HCT116 (cell line): ENCODE measurements at regions not wholly inside any gene's neighbourhood (a gene's known extent, or its start where the extent isn't known, plus 50 kb on each side); places are given as distances from the start of the nearest gene placed in this dataset.

Experiments used
- ATAC-seq: fragments of 200-7000 bp; cut with Tn5 transposase; 2 replicates; pipeline ENCODE4 v1.9.1; 2020; ENCODE audit warnings: mild to moderate bottlenecking, moderate library complexity
- BruUV-seq: library from RNA; stranded (reverse); fragments of 400-500 nt; replicated peaks from 2 replicates; lab custom pipeline; 2021; lab: Mats Ljungman, UMichigan
- CTCF ChIA-PET: fragments of 300-600 bp; sonication (Branson Sonifier 250); formaldehyde crosslinking; loops from one replicate; lab custom pipeline; 2021; ENCODE audit warnings: antibody characterized with exemption; lab: Charles Lee
- POLR2A ChIA-PET: fragments of 300-600, 350-600 bp; sonication (Branson Sonifier 250); formaldehyde crosslinking; loops from one replicate; lab custom pipeline; 2021; ENCODE audit warnings: antibody characterized with exemption; lab: Charles Lee
- RAD21 ChIA-PET, 2 experiments: fragments of 300-600 bp; sonication (Branson Sonifier 250); formaldehyde crosslinking; loops; one replicate each; lab custom pipeline; 2023; ENCODE audit warnings: low total read pairs in 2 of 2; ENCODE audit not compliant: uncharacterized antibody in 2 of 2, unreplicated experiment in 2 of 2, low non-redundant PET in 1 of 2; lab: Charles Lee
- DNase-seq: peaks from one replicate; pipeline ENCODE4 v3.0.0-alpha.2; 2010; ENCODE audit warnings: low read depth, low spot score
- H2AFZ ChIP-seq: fragments of 200-600 bp; shearing (Covaris generic), sonication (generic); 2 replicates; pipeline ENCODE4 v1.6.1; 2017; ENCODE audit warnings: low read depth, mixed run types, mixed read lengths, antibody characterized with exemption, low read length; ENCODE audit not compliant: poor library complexity, severe bottlenecking
- H3K27ac ChIP-seq: 2 replicates; pipeline ENCODE4 v1.5.1; 2012; ENCODE audit warnings: low read depth, low read length
- H3K27me3 ChIP-seq: fragments of 200-600 bp; sonication (generic); 2 replicates; pipeline ENCODE4 v1.6.1; 2016; ENCODE audit warnings: mixed run types, low read length, mixed read lengths; ENCODE audit not compliant: insufficient read depth
- H3K36me3 ChIP-seq, 2 experiments: fragments of 200-500 bp in 1 of 2; fragments of 200-600 bp in 1 of 2; sonication (Bioruptor generic) in 1 of 2; sonication (generic) in 1 of 2; 2 replicates each; pipeline versions ENCODE4 v1.5.1 to v1.6.1; 2014 to 2016; ENCODE audit warnings: low read length in 2 of 2, inconsistent platforms in 1 of 2, mixed read lengths in 1 of 2, mixed run types in 1 of 2; ENCODE audit not compliant: insufficient read depth in 2 of 2, control insufficient read depth in 1 of 2
- H3K4me1 ChIP-seq, 2 experiments: fragments of 200-600 bp in 1 of 2; sonication (generic) in 1 of 2; 2 replicates each; pipeline versions ENCODE4 v1.5.1 to v1.6.1; 2012 to 2017; ENCODE audit warnings: low read length in 2 of 2, inconsistent platforms in 1 of 2, mild to moderate bottlenecking in 1 of 2, mixed read lengths in 1 of 2, mixed run types in 1 of 2, moderate library complexity in 1 of 2; ENCODE audit not compliant: insufficient read depth in 2 of 2, control insufficient read depth in 1 of 2
- H3K4me2 ChIP-seq: fragments of 200-600 bp; sonication (generic); 2 replicates; pipeline ENCODE4 v1.6.1; 2017; ENCODE audit warnings: mixed run types, low read length, mixed read lengths
- H3K4me3 ChIP-seq, 2 experiments: fragments of 200-600 bp in 1 of 2; sonication (generic) in 1 of 2; replicated peaks in 1 of 2; 2 replicates each; pipeline ENCODE4 v1.5.1; 2011 to 2016; ENCODE audit warnings: low read length in 2 of 2, control low read depth in 1 of 2, low read depth in 1 of 2, mild to moderate bottlenecking in 1 of 2, mixed read lengths in 1 of 2, mixed run types in 1 of 2
- H3K79me2 ChIP-seq: fragments of 200-600 bp; sonication (generic); 2 replicates; pipeline ENCODE4 v1.6.1; 2017; ENCODE audit warnings: mild to moderate bottlenecking, mixed run types, low read length, moderate library complexity, mixed read lengths; ENCODE audit not compliant: insufficient read depth
- H3K9ac ChIP-seq: fragments of 200-600 bp; sonication (generic); 2 replicates; pipeline ENCODE4 v1.6.1; 2016; ENCODE audit warnings: low read length, mixed read lengths
- H3K9me2 ChIP-seq: fragments of 200-600 bp; sonication (generic), shearing (Covaris generic); 2 replicates; pipeline ENCODE4 v1.6.1; 2017; ENCODE audit warnings: mixed run types, mild to moderate bottlenecking, moderate library complexity; ENCODE audit not compliant: insufficient read depth
- H3K9me3 ChIP-seq, 2 experiments: fragments of 200-500 bp in 1 of 2; fragments of 200-600 bp in 1 of 2; sonication (Bioruptor generic) in 1 of 2; sonication (generic) in 1 of 2; 2 replicates each; pipeline ENCODE4 v1.6.1; 2014 to 2017; ENCODE audit warnings: low read length in 2 of 2, mixed read lengths in 2 of 2, inconsistent platforms in 1 of 2, low read depth in 1 of 2, mild to moderate bottlenecking in 1 of 2, mixed run types in 1 of 2, moderate library complexity in 1 of 2; ENCODE audit not compliant: control insufficient read depth in 1 of 2, insufficient read depth in 1 of 2
- H4K20me1 ChIP-seq: fragments of 200-600 bp; sonication (generic), shearing (Covaris generic); 2 replicates; pipeline ENCODE4 v1.6.1; 2017; ENCODE audit warnings: mixed run types, mild to moderate bottlenecking, moderate library complexity; ENCODE audit not compliant: insufficient read depth
- CBX3 ChIP-seq: IDR thresholded peaks from 2 replicates; pipeline ENCODE4 v1.6.1; 2012; ENCODE audit warnings: low read depth
- CEBPB ChIP-seq: IDR thresholded peaks from 2 replicates; pipeline ENCODE4 v1.6.1; 2012; ENCODE audit warnings: low read depth
- ELF1 ChIP-seq: IDR thresholded peaks from 2 replicates; pipeline ENCODE4 v1.6.1; 2012; ENCODE audit warnings: low read depth, borderline replicate concordance
- EZH2 ChIP-seq: fragments of 200-600 bp; sonication (generic); IDR thresholded peaks from 2 replicates; pipeline ENCODE4 v1.6.1; 2017; ENCODE audit warnings: antibody characterized with exemption, mixed run types
- EZH2phosphoT487 ChIP-seq: fragments of 200-600 bp; IDR thresholded peaks from 2 replicates; pipeline ENCODE4 v1.6.1; 2018; ENCODE audit warnings: antibody characterized with exemption, borderline replicate concordance
- FOSL1 ChIP-seq: IDR thresholded peaks from 2 replicates; pipeline ENCODE4 v1.6.1; 2012; ENCODE audit warnings: low read depth
- JUND ChIP-seq: IDR thresholded peaks from 2 replicates; pipeline ENCODE4 v1.6.1; 2012
- POLR2A ChIP-seq: IDR thresholded peaks from 2 replicates; pipeline ENCODE4 v1.7.0; 2011; ENCODE audit warnings: borderline replicate concordance; ENCODE audit not compliant: insufficient read depth, insufficient read length; ENCODE audit errors: extremely low read depth
- POLR2AphosphoS5 ChIP-seq: IDR thresholded peaks from 2 replicates; pipeline ENCODE4 v1.6.1; 2011; ENCODE audit warnings: mild to moderate bottlenecking, low read depth, low read length, moderate library complexity
- RAD21 ChIP-seq: IDR thresholded peaks from 2 replicates; pipeline ENCODE4 v1.6.1; 2012; ENCODE audit warnings: low read depth, mild to moderate bottlenecking
- REST ChIP-seq: IDR thresholded peaks from 2 replicates; pipeline ENCODE4 v1.6.1; 2012; ENCODE audit warnings: low read depth
- SIN3A ChIP-seq: IDR thresholded peaks from 2 replicates; pipeline ENCODE4 v1.6.1; 2012; ENCODE audit warnings: low read depth
- SP1 ChIP-seq: IDR thresholded peaks from 2 replicates; pipeline ENCODE4 v1.6.1; 2012; ENCODE audit warnings: low read depth
- SRF ChIP-seq: IDR thresholded peaks from 2 replicates; pipeline ENCODE4 v1.6.1; 2012; ENCODE audit warnings: low read depth
- TCF7L2 ChIP-seq: IDR thresholded peaks from 2 replicates; pipeline ENCODE4 v1.7.0; 2011; ENCODE audit warnings: borderline replicate concordance, inconsistent platforms; ENCODE audit not compliant: insufficient read depth, insufficient read length; ENCODE audit errors: extremely low read depth
- ZBTB33 ChIP-seq: IDR thresholded peaks from 2 replicates; pipeline ENCODE4 v1.6.1; 2011; ENCODE audit warnings: mild to moderate bottlenecking, low read length, moderate library complexity; ENCODE audit not compliant: insufficient replicate concordance; ENCODE audit errors: extremely low read depth
- ZFX ChIP-seq: fragments of 450-650 bp; IDR thresholded peaks from 2 replicates; pipeline ENCODE4 v1.6.1; 2017
- ZNF274 ChIP-seq: fragments of 200-500 bp; sonication (Bioruptor generic); IDR thresholded peaks from 2 replicates; pipeline ENCODE4 v1.6.1; 2014; ENCODE audit warnings: mild to moderate bottlenecking, low read depth, low read length, inconsistent platforms
- intact Hi-C: fragments of 100-400 bp; cut with micrococcal nuclease; formaldehyde crosslinking; loops from 2 replicates; pipeline ENCODE4 v1.10.0; 2022

GRCh38 chr5:164649266-164649665 is 1143.8 kb downstream of the MAT2B start:
- Histone ChIP-seq H3K9me2 (no peaks in the 10 kb centered on the region), H3K4me3 (no peak overlapping the region), H3K4me2 (no peak overlapping the region), H3K9me3 (peaks cover 4 to 16% of the 10 kb centered on the region in 2 experiments; a peak in 2 of 4 replicates), H3K36me3 (no peaks in the 10 kb centered on the region), H3K9ac (no peak overlapping the region), H3K27me3 (no peaks in the 10 kb centered on the region), H3K79me2 (no peaks in the 10 kb centered on the region), H3K4me1 (no peaks in the 10 kb centered on the region), H3K27ac (no peak overlapping the region), H4K20me1 (no peaks in the 10 kb centered on the region), H2AFZ (no peak overlapping the region)
- no peak for TF ChIP-seq EZH2
- TF ChIP-seq SIN3A, result no peak
- TF ChIP-seq CBX3, result no peak
- no peak for TF ChIP-seq POLR2A
- no peak for TF ChIP-seq ZFX
- no peak for TF ChIP-seq REST
- no peak for TF ChIP-seq ZBTB33
- TF ChIP-seq POLR2AphosphoS5, result no peak
- no peak for TF ChIP-seq FOSL1
- TF ChIP-seq RAD21, result no peak
- no peak for TF ChIP-seq ELF1
- no peak for TF ChIP-seq JUND
- no peak for TF ChIP-seq ZNF274
- no peak for TF ChIP-seq CEBPB
- TF ChIP-seq SP1, result no peak
- no peak for TF ChIP-seq SRF
- no peak for TF ChIP-seq EZH2phosphoT487
- TF ChIP-seq TCF7L2, result no peak
- POLR2A ChIA-PET, result no interaction called here
- BruUV-seq, result no TSS peak
- RAD21 ChIA-PET, result no interaction called here
- ATAC-seq (no peak), DNase-seq (no peak)
- intact Hi-C loops, result no loop called here
- CTCF ChIA-PET, result no interaction called here
